ENCODE measurements at regions not wholly inside any gene's neighbourhood (a gene's known extent, or its start where the extent isn't known, plus 50 kb on each side); places are given as distances from the start of the nearest gene placed in this dataset.

DNA sequence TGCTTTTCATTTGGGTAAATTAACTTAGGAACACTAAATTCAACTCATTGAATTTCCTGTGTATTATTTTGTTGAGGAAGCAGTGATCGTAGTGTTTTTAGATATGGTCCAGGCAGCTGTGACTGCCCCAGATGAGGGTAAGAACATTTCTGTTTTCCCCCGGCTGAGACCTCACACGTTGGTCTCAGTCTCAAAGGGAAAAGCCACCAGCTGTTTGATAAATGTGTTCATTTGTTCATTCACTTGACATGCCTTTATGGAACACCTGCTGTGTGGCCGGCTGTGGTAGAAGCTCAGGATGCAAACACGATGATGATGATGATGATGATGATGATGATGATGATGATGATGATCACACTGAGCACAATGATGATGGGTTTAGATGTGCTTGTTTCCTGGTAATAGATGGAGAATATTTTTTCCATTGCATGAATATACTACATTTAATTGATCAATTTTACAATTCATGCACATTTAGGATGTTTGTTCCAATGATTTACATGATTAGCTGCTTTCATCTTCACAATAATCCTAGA lies 125.6 kb upstream of the ZNF32 start:
- TF ChIP-seq SMC3 (IDR thresholded peaks at IDR 0.05; ENCODE audit: low read depth, low read length) (no peak), TEAD4 (IDR thresholded peaks at IDR 0.05; ENCODE audit: borderline replicate concordance, insufficient read depth) (no peak)
